Osteoblast (primary cell): ENCODE measurements at regions not wholly inside any gene's neighbourhood (a gene's known extent, or its start where the extent isn't known, plus 50 kb on each side); places are given as distances from the start of the nearest gene placed in this dataset.

Source experiments
- DNase-seq: peaks from one replicate; pipeline ENCODE4 v3.0.0; 2011; ENCODE audit warnings: low spot score, mixed read lengths; ENCODE audit not compliant: insufficient read length; ENCODE audit errors: missing footprints
- H2AFZ ChIP-seq: 2 replicates; pipeline ENCODE4 v1.6.0; 2011; ENCODE audit warnings: mild to moderate bottlenecking, low read length
- H3K27ac ChIP-seq: 2 replicates; pipeline ENCODE4 v1.5.1; 2011; ENCODE audit warnings: mild to moderate bottlenecking, low read depth, low read length, moderate library complexity
- H3K27me3 ChIP-seq: 2 replicates; pipeline ENCODE4 v1.6.0; 2012; ENCODE audit warnings: mild to moderate bottlenecking, control low read depth, inconsistent platforms, low read length, moderate library complexity; ENCODE audit not compliant: insufficient read depth
- H3K36me3 ChIP-seq: 2 replicates; pipeline ENCODE4 v1.5.1; 2011; ENCODE audit warnings: mild to moderate bottlenecking, low read length, control low read depth, moderate library complexity; ENCODE audit not compliant: insufficient read depth
- H3K4me1 ChIP-seq: 2 replicates; pipeline ENCODE4 v1.5.1; 2011; ENCODE audit warnings: mild to moderate bottlenecking, low read length, control low read depth, moderate library complexity; ENCODE audit not compliant: insufficient read depth
- H3K4me2 ChIP-seq: 2 replicates; pipeline ENCODE4 v1.6.0; 2011; ENCODE audit warnings: mild to moderate bottlenecking, low read length; ENCODE audit not compliant: insufficient read depth
- H3K4me3 ChIP-seq: fragments of 200-600 bp; sonication (generic); 3 replicates; pipeline ENCODE4 v1.5.1; 2012; ENCODE audit warnings: mild to moderate bottlenecking, low read length, inconsistent platforms; ENCODE audit not compliant: insufficient read depth
- H3K79me2 ChIP-seq: 2 replicates; pipeline ENCODE4 v1.6.0; 2012; ENCODE audit warnings: mild to moderate bottlenecking, low read length, control low read depth, inconsistent platforms; ENCODE audit not compliant: insufficient read depth
- H3K9me3 ChIP-seq: 2 replicates; pipeline ENCODE4 v1.5.1; 2011; ENCODE audit warnings: low read depth, low read length, control low read depth
- H4K20me1 ChIP-seq: 2 replicates; pipeline ENCODE4 v1.6.0; 2012; ENCODE audit warnings: mild to moderate bottlenecking, low read length, control low read depth; ENCODE audit not compliant: insufficient read depth
- TF ChIP-seq, protein P1 (sequence below): IDR thresholded peaks from 2 replicates; pipeline ENCODE4 v1.5.1; 2011; ENCODE audit warnings: mild to moderate bottlenecking, low read depth, low read length, moderate library complexity; ENCODE audit errors: extremely low read depth

DNA sequence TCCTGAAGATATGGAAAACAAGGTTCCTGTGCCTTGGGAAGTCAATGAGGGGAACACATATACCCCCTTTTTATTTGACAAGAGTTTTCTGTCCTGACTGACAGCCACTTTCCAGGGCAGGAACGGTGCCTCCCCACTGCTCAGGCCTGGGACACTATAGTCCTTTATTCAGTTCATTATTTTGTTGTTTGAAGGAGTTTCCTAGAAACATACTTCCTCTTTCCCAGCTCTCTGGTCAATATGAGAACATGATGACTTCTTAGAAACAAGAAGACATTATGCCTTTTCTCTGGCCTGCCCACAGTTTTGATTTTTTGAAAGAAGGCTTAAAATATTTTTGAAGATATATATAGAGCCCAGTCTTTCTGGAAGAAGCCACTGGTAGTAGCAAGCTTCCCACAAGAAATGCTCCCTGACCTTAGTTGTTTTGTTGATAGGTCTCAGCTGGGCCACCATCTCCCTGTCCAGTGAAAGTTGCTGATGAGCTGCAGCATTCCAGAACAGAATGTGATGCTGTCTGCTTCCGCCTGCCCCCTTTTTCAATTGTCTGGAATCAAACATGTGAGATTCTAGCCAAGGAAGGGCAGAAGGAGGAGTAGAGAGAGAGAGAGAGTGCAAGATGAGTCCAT, 122.7 kb upstream of the ADRA1D start:
- Histone ChIP-seq H4K20me1 (no peaks in the 10 kb centered on the region), H3K4me1 (peaks cover 7% of the 10 kb centered on the region), H2AFZ (no peak overlapping the region), H3K36me3 (no peaks in the 10 kb centered on the region), H3K4me3 (no peak overlapping the region), H3K27ac (no peak overlapping the region), H3K9me3 (no peaks in the 10 kb centered on the region), H3K79me2 (no peaks in the 10 kb centered on the region), H3K4me2 (no peak overlapping the region), H3K27me3 (no peaks in the 10 kb centered on the region)
- no peak for DNase-seq
- TF ChIP-seq, protein P1, sequence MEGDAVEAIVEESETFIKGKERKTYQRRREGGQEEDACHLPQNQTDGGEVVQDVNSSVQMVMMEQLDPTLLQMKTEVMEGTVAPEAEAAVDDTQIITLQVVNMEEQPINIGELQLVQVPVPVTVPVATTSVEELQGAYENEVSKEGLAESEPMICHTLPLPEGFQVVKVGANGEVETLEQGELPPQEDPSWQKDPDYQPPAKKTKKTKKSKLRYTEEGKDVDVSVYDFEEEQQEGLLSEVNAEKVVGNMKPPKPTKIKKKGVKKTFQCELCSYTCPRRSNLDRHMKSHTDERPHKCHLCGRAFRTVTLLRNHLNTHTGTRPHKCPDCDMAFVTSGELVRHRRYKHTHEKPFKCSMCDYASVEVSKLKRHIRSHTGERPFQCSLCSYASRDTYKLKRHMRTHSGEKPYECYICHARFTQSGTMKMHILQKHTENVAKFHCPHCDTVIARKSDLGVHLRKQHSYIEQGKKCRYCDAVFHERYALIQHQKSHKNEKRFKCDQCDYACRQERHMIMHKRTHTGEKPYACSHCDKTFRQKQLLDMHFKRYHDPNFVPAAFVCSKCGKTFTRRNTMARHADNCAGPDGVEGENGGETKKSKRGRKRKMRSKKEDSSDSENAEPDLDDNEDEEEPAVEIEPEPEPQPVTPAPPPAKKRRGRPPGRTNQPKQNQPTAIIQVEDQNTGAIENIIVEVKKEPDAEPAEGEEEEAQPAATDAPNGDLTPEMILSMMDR: no peak

DNA sequence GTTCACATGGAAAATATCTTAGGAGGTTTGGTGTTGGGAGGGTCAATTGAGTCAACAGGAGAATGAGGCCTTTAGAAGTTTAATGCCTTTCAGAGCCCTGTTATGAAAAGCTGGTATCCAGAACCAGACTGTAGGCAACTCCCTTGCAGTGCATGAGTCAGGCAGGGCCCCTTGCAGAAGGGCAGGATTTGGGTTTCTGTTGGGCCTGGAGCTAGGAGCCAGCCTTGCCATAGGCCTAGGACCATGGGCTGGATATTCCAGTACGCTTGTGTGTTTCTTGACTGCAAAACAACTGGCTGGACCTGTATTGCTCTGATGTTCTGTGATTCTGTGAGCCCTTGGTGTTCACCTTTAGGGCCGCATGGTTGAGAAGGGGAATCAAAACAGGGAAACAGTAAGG, 121.8 kb upstream of the ADRA1D start:
- no peaks in the 10 kb centered on the region for H3K36me3 ChIP-seq
- H3K4me1 ChIP-seq: peaks cover 3% of the 10 kb centered on the region
- no peak overlapping the region for H2AFZ ChIP-seq
- no peaks in the 10 kb centered on the region for H4K20me1 ChIP-seq
- H3K27me3 ChIP-seq: no peaks in the 10 kb centered on the region
- no peak for DNase-seq
- no peak overlapping the region for H3K4me3 ChIP-seq
- no peaks in the 10 kb centered on the region for H3K9me3 ChIP-seq
- H3K4me2 ChIP-seq: no peak overlapping the region
- TF ChIP-seq, protein P1: no peak
- no peak overlapping the region for H3K27ac ChIP-seq
- H3K79me2 ChIP-seq: no peaks in the 10 kb centered on the region

GRCh38 chr20:4369798-4370124, 120.7 kb upstream of the ADRA1D start:
- no peak overlapping the region for H3K4me2 ChIP-seq
- no peaks in the 10 kb centered on the region for H3K79me2 ChIP-seq
- no peaks in the 10 kb centered on the region for H3K4me1 ChIP-seq
- no peak overlapping the region for H3K4me3 ChIP-seq
- no peaks in the 10 kb centered on the region for H3K36me3 ChIP-seq
- no peak overlapping the region for H2AFZ ChIP-seq
- H3K27ac ChIP-seq: no peak overlapping the region
- no peak for DNase-seq
- no peaks in the 10 kb centered on the region for H3K27me3 ChIP-seq
- TF ChIP-seq, protein P1: no peak
- no peaks in the 10 kb centered on the region for H4K20me1 ChIP-seq
- H3K9me3 ChIP-seq: no peaks in the 10 kb centered on the region

DNA sequence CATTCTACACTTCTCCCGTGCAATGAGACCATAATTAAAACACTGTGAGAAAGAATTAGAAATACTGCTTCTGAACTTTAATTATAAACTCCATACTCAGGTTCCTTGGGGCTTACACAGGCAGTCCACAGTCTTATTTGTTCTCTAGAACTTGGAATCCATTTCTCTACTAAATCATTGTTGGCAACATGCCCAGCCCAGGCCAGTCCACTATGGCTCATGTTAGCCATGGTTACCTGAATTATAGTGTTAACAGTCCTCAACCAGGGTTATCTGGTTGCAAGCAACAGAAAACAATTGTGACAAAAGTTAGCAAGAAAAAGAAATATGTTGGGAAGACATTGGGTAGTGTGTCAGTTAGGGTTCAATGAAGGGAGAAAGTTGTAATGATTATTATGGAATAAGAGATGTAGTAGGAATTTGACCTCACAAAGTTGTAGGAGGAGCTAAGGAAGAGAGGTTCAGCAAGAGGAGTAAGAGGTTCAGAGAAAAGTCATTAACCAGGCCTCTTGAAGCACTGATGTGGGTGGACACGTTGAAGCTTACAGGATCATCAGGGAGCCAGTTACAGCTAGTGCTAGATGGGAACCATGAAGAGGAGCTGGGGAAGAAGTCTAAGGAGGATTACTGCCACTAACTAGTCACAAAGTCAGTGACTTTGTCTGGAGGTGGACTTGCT, 120.2 kb upstream of the ADRA1D start:
- TF ChIP-seq, protein P1: no peak
- no peak for DNase-seq

More for the DNA sequence above, 120.2 kb upstream of the ADRA1D start:
- no peak overlapping the region for H3K4me3 ChIP-seq
- H2AFZ ChIP-seq: no peak overlapping the region
- H3K27ac ChIP-seq: no peak overlapping the region
- H4K20me1 ChIP-seq: no peaks in the 10 kb centered on the region
- no peaks in the 10 kb centered on the region for H3K27me3 ChIP-seq
- H3K9me3 ChIP-seq: no peaks in the 10 kb centered on the region
- no peaks in the 10 kb centered on the region for H3K4me1 ChIP-seq
- no peaks in the 10 kb centered on the region for H3K36me3 ChIP-seq
- no peak overlapping the region for H3K4me2 ChIP-seq
- H3K79me2 ChIP-seq: no peaks in the 10 kb centered on the region
